HFFc6 (cell line): ENCODE measurements at regions not wholly inside any gene's neighbourhood (a gene's known extent, or its start where the extent isn't known, plus 50 kb on each side); places are given as distances from the start of the nearest gene placed in this dataset.

Experiments used
- DNase-seq: peaks from one replicate; pipeline ENCODE4 v3.0.0-alpha.2; 2018
- H3K27ac Mint-ChIP-seq: 2 replicates; pipeline ENCODE4 v1.8.0; 2020; ENCODE audit warnings: mild to moderate bottlenecking, mixed read lengths
- H3K27me3 Mint-ChIP-seq: 2 replicates; pipeline ENCODE4 v1.8.0; 2021; ENCODE audit warnings: mild to moderate bottlenecking, moderate library complexity, mixed read lengths; ENCODE audit not compliant: insufficient read depth
- H3K36me3 Mint-ChIP-seq: 2 replicates; pipeline ENCODE4 v1.8.0; 2021; ENCODE audit warnings: low read depth, mixed read lengths
- H3K4me1 Mint-ChIP-seq: 2 replicates; pipeline ENCODE4 v1.8.0; 2020; ENCODE audit warnings: low read depth, mixed read lengths
- H3K4me3 Mint-ChIP-seq: 2 replicates; pipeline ENCODE4 v1.8.0; 2020; ENCODE audit warnings: mild to moderate bottlenecking, moderate library complexity, mixed read lengths
- H3K9me3 Mint-ChIP-seq: 2 replicates; pipeline ENCODE4 v1.8.0; 2020; ENCODE audit warnings: mild to moderate bottlenecking, mixed read lengths
- CTCF ChIP-seq: fragments of 200-600 bp; sonication (generic); IDR thresholded peaks from 2 replicates; pipeline ENCODE4 v1.5.0; 2021; ENCODE audit warnings: antibody characterized with exemption, mild to moderate bottlenecking

- H3K36me3 Mint-ChIP-seq = peaks cover 15% of the 10 kb centered on the region
- no peak overlapping the region; the same call in 1 of the 2 replicates for H3K4me3 Mint-ChIP-seq
- peaks cover 26% of the 10 kb centered on the region for H3K4me1 Mint-ChIP-seq
- peaks cover 15% of the 10 kb centered on the region for H3K9me3 Mint-ChIP-seq
- no peak for DNase-seq
- no peak overlapping the region for H3K27ac Mint-ChIP-seq
- no peak for TF ChIP-seq CTCF
- H3K27me3 Mint-ChIP-seq = peaks cover 2% of the 10 kb centered on the region; the same call in 1 of the 2 replicates
These were observed 53.7 kb upstream of the MAGI1 start for GRCh38 chr3:66092175-66092995.
